Endothelial cell of umbilical vein (primary cell): ENCODE measurements at regions not wholly inside any gene's neighbourhood (a gene's known extent, or its start where the extent isn't known, plus 50 kb on each side); places are given as distances from the start of the nearest gene placed in this dataset.

Experiments used
- BruUV-seq: library from RNA; stranded (reverse); fragments of 400-500 nt; replicated peaks from 2 replicates; lab custom pipeline; 2021; lab: Mats Ljungman, UMichigan
- CTCF ChIA-PET: fragments of 300-600, 350-600 bp; sonication (Branson Sonifier 250); formaldehyde crosslinking; loops from one replicate; lab custom pipeline; 2021; ENCODE audit warnings: antibody characterized with exemption, inconsistent platforms; lab: Charles Lee
- POLR2A ChIA-PET: fragments of 300-600, 350-600 bp; sonication (Branson Sonifier 250); formaldehyde crosslinking; loops from one replicate; lab custom pipeline; 2021; ENCODE audit warnings: antibody characterized with exemption, inconsistent platforms; lab: Charles Lee
- DNase-seq: peaks from one replicate; pipeline ENCODE4 v3.0.0-alpha.2; 2011; ENCODE audit warnings: low read depth, low spot score
- FAIRE-seq: peaks from 2 replicates; lab custom pipeline; 2011; peaks lifted over from hg19 to GRCh38; lab: Jason Lieb, UNC
- H2AFZ ChIP-seq: 2 replicates; pipeline ENCODE4 v1.6.0; 2012; ENCODE audit warnings: low read depth, low read length, control low read depth, inconsistent platforms
- H3K27ac ChIP-seq: 2 replicates; pipeline ENCODE4 v1.5.1; 2011; ENCODE audit warnings: low read depth, mild to moderate bottlenecking, control low read depth, low read length, moderate library complexity; ENCODE audit not compliant: insufficient read depth
- H3K27me3 ChIP-seq, 2 experiments: 2 replicates each; pipeline versions ENCODE4 v1.6.0 to v1.6.1; 2011; ENCODE audit warnings: low read length in 2 of 2, mixed read lengths in 1 of 2; ENCODE audit not compliant: control insufficient read depth in 2 of 2, insufficient read depth in 2 of 2
- H3K36me3 ChIP-seq, 2 experiments: 2 replicates in 1 of 2; 3 replicates in 1 of 2; pipeline ENCODE4 v1.5.1; 2011; ENCODE audit warnings: low read length in 2 of 2, mild to moderate bottlenecking in 1 of 2, moderate library complexity in 1 of 2; ENCODE audit not compliant: control insufficient read depth in 2 of 2, insufficient read depth in 2 of 2; ENCODE audit errors: extremely low read depth in 1 of 2
- H3K4me1 ChIP-seq: 3 replicates; pipeline ENCODE4 v1.5.1; 2011; ENCODE audit warnings: mild to moderate bottlenecking, low read length; ENCODE audit not compliant: control insufficient read depth, insufficient read depth; ENCODE audit errors: extremely low read depth
- H3K4me2 ChIP-seq: 2 replicates; pipeline ENCODE4 v1.6.1; 2011; ENCODE audit warnings: low read length, control low read depth, mixed read lengths; ENCODE audit not compliant: insufficient read depth
- H3K4me3 ChIP-seq, 3 experiments: fragments of 200-600 bp in 1 of 3; sonication (generic), shearing (Covaris generic) in 1 of 3; replicated peaks in 1 of 3; 2 replicates each; pipeline ENCODE4 v1.5.1; 2011 to 2016; ENCODE audit warnings: control low read depth in 3 of 3, low read length in 3 of 3, mild to moderate bottlenecking in 2 of 3, inconsistent platforms in 1 of 3, low read depth in 1 of 3, moderate library complexity in 1 of 3; ENCODE audit not compliant: insufficient read depth in 1 of 3
- H3K79me2 ChIP-seq: 2 replicates; pipeline ENCODE4 v1.6.0; 2012; ENCODE audit warnings: low read length, inconsistent platforms; ENCODE audit not compliant: control insufficient read depth, insufficient read depth
- H3K9ac ChIP-seq: replicated peaks from 2 replicates; pipeline ENCODE3; 2011; ENCODE audit warnings: low read length, control low read depth; ENCODE audit not compliant: insufficient read depth; ENCODE audit errors: extremely low read depth
- H3K9me1 ChIP-seq: replicated peaks from 3 replicates; pipeline ENCODE4 v1.6.0; 2011; ENCODE audit warnings: mild to moderate bottlenecking, low read length; ENCODE audit not compliant: control insufficient read depth, insufficient read depth; ENCODE audit errors: extremely low read depth
- H3K9me3 ChIP-seq: replicated peaks from 2 replicates; pipeline ENCODE4 v1.5.1; 2012; ENCODE audit warnings: low read length, inconsistent platforms; ENCODE audit not compliant: control insufficient read depth, insufficient read depth
- H4K20me1 ChIP-seq: replicated peaks from 2 replicates; pipeline ENCODE3; 2011; ENCODE audit warnings: mild to moderate bottlenecking, low read length; ENCODE audit not compliant: control insufficient read depth, insufficient read depth; ENCODE audit errors: extremely low read depth
- CTCF ChIP-seq, 2 donors: IDR thresholded peaks; 1 replicate in 1 of 2; 2 replicates in 1 of 2; pipeline ENCODE4 v1.5.1; 2011; ENCODE audit warnings: low read length in 2 of 2, mild to moderate bottlenecking in 2 of 2, moderate library complexity in 2 of 2, control low read depth in 1 of 2, inconsistent platforms in 1 of 2, low read depth in 1 of 2; ENCODE audit not compliant: insufficient read depth in 1 of 2; ENCODE audit errors: extremely low read depth in 1 of 2
- EZH2 ChIP-seq: IDR thresholded peaks from 2 replicates; pipeline ENCODE4 v1.6.1; 2012; ENCODE audit warnings: borderline replicate concordance, low read depth, mild to moderate bottlenecking, moderate library complexity, low read length, inconsistent platforms; ENCODE audit not compliant: severe bottlenecking
- FOS ChIP-seq: IDR thresholded peaks from 2 replicates; pipeline ENCODE4 v1.6.1; 2011; ENCODE audit warnings: mild to moderate bottlenecking, low read length, moderate library complexity, borderline replicate concordance; ENCODE audit not compliant: insufficient read depth
- GATA2 ChIP-seq: IDR thresholded peaks from 2 replicates; pipeline ENCODE4 v1.7.0; 2011; ENCODE audit warnings: low read depth, mild to moderate bottlenecking, moderate library complexity, mixed read lengths, low read length; ENCODE audit not compliant: insufficient read length, insufficient read depth
- JUN ChIP-seq: IDR thresholded peaks from 2 replicates; pipeline ENCODE4 v1.6.1; 2011; ENCODE audit warnings: borderline replicate concordance, low read depth; ENCODE audit not compliant: insufficient read length, insufficient read depth
- MAX ChIP-seq: IDR thresholded peaks from 2 replicates; pipeline ENCODE4 v1.6.1; 2011; ENCODE audit not compliant: insufficient read depth, insufficient read length
- MYC ChIP-seq: IDR thresholded peaks from one replicate; pipeline ENCODE4 v1.6.1; 2011; ENCODE audit warnings: mild to moderate bottlenecking, low read depth, low read length
- POLR2A ChIP-seq: IDR thresholded peaks from 2 replicates; pipeline ENCODE4 v1.6.1; 2012; ENCODE audit warnings: low read depth, mild to moderate bottlenecking, control low read depth, low read length
- POLR2AphosphoS5 ChIP-seq: IDR thresholded peaks from 2 replicates; pipeline ENCODE4 v1.6.1; 2012; ENCODE audit warnings: low read depth, mild to moderate bottlenecking, control low read depth, low read length, moderate library complexity; ENCODE audit not compliant: insufficient read depth
- dilution Hi-C: fragments of 300-500 bp; cut with MboI; formaldehyde crosslinking; loops from one replicate; pipeline ENCODE4 v1.15.0; 2019; ENCODE audit warnings: low sequenced_read_pairs; ENCODE audit not compliant: extremely low pct_ligation_motif_present
- intact Hi-C: fragments of 100-400 bp; cut with micrococcal nuclease; formaldehyde crosslinking; loops from one replicate; pipeline ENCODE4 v1.10.0; 2022

DNA sequence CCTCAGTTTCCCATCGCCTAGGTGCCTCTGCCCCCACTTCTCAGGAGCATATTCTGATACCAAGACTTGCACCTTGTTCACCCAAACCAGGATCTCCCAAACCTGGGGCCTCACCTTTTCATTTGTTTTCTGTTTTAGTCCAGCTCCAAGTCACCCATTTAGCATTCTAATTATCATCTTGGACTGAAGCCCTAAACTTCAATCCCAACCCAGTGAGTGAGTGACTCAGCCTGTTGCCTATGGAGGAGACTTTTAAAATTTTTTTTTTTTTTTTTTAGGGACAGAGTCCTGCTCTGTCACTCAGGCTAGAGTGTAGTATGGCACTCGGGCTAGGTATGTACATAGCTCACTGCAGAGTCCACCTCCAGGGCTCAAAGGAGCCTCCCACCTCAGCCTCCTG is 378.9 kb upstream of the AUTS2 start:
- TF ChIP-seq FOS (no peak), POLR2AphosphoS5 (no peak), POLR2A (no peak), MAX (no peak), MYC (no peak)
- DNase-seq, result no peak
- H3K4me3 ChIP-seq, result no peak overlapping the region
- H3K9ac ChIP-seq, result no peak overlapping the region
- no peaks in the 10 kb centered on the region for H3K9me1 ChIP-seq
- no peaks in the 10 kb centered on the region for H3K79me2 ChIP-seq
- H3K27me3 ChIP-seq, result no peaks in the 10 kb centered on the region
- BruUV-seq, result no TSS peak
- no peaks in the 10 kb centered on the region for H4K20me1 ChIP-seq
- intact Hi-C loops (no loop called here), dilution Hi-C loops (no loop called here)
- CTCF ChIA-PET, result interaction anchor here (0.7 kb wide), 1 partner anchor 1225 kb away, joined by 3 read pairs; no protein-coding TSS in a partner anchor
- H3K27ac ChIP-seq, result no peak overlapping the region
- POLR2A ChIA-PET, result no interaction called here
- no peak for FAIRE-seq
- H3K4me2 ChIP-seq, result no peak overlapping the region
- H3K4me1 ChIP-seq, result no peaks in the 10 kb centered on the region
- no peaks in the 10 kb centered on the region for H3K36me3 ChIP-seq
- H3K9me3 ChIP-seq, result no peaks in the 10 kb centered on the region
- H2AFZ ChIP-seq, result no peak overlapping the region

DNA sequence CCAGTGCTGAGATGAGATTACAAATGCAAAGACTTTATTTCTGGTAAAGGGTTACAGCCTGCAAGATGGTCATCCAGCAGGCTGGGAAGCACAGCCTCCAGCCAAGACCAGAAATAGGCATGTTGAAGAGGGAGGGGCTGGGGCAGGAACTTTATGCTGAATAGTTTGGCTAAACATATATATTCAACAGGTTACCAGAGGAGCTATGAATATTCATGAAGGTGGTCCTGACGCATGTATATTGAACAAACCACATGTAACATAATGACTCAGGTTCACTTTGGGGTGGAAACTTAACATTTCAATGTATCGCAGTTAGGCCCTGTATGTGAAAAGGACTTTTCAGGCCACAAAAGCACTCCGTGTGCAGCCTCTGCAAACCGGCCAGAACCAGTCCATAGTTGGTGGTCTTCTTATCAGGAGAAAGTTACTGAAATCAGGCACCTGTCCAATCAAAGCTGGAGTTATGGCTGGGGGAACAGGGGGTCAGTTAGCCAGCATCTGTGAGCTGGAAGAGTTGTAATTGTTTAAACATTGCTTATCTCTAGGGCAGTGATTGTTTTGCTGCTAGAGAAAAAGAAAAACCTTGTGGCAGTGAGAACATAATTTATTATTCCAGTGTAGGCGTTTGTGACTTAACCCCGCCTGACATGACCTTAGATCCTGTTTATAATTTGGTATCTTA is 372.9 kb upstream of the AUTS2 start:
- Histone ChIP-seq H3K36me3 (no peaks in the 10 kb centered on the region), H3K9me1 (no peaks in the 10 kb centered on the region), H3K9ac (no peak overlapping the region), H3K27me3 (no peaks in the 10 kb centered on the region), H3K4me3 (no peak overlapping the region), H3K4me1 (no peaks in the 10 kb centered on the region), H3K27ac (no peak overlapping the region), H3K9me3 (no peaks in the 10 kb centered on the region), H4K20me1 (no peaks in the 10 kb centered on the region), H3K4me2 (no peak overlapping the region), H3K79me2 (no peaks in the 10 kb centered on the region), H2AFZ (no peak overlapping the region)
- ChIA-PET CTCF (no interaction called here), POLR2A (no interaction called here)
- FAIRE-seq (no peak), DNase-seq (no peak)
- intact Hi-C loops, result no loop called here
- BruUV-seq, result no TSS peak
- dilution Hi-C loops, result no loop called here
- TF ChIP-seq GATA2 (no peak), FOS (no peak), EZH2 (no peak), MYC (no peak), POLR2AphosphoS5 (no peak), JUN (no peak), MAX (no peak), POLR2A (no peak), CTCF (IDR thresholded peaks at IDR 0.05; ENCODE audit: extremely low read depth in 1 of 2, insufficient read depth in 1 of 2, low read depth in 1 of 2, low read length in 2 of 2) (no peak)
